Esophagus squamous epithelium (tissue), 5 donors: ENCODE measurements at regions not wholly inside any gene's neighbourhood (a gene's known extent, or its start where the extent isn't known, plus 50 kb on each side); places are given as distances from the start of the nearest gene placed in this dataset.

ENCODE experiments used
- DNase-seq: peaks from one replicate; lab custom pipeline; 2025; lab: John Stamatoyannopoulos, UW
- H3K27ac ChIP-seq, 4 donors: fragments of 200-600 bp; sonication (generic); one replicate each; pipeline ENCODE4 v1.5.1; 2016 to 2019; ENCODE audit warnings: mild to moderate bottlenecking in 1 of 4
- H3K27me3 ChIP-seq, 4 donors: fragments of 200-600 bp; sonication (generic); 1 replicate in 3 of 4; 2 replicates in 1 of 4; pipeline versions ENCODE4 v1.5.1 to v1.6.0; 2017 to 2021; ENCODE audit warnings: antibody characterized with exemption in 1 of 4
- H3K36me3 ChIP-seq, 3 donors: fragments of 200-600 bp; sonication (generic); one replicate each; pipeline ENCODE4 v1.5.1; 2016 to 2019
- H3K4me1 ChIP-seq, 3 donors: fragments of 200-600 bp; sonication (generic); one replicate each; pipeline ENCODE4 v1.5.1; 2017 to 2019
- H3K4me3 ChIP-seq, 4 donors: fragments of 200-600 bp; sonication (generic); 1 replicate in 3 of 4; 2 replicates in 1 of 4; pipeline ENCODE4 v1.5.1; 2016 to 2019; ENCODE audit warnings: mild to moderate bottlenecking in 2 of 4, moderate library complexity in 1 of 4
- H3K9me3 ChIP-seq, 3 donors: fragments of 200-600 bp; sonication (generic); one replicate each; pipeline ENCODE4 v1.5.1; 2016 to 2019
- CTCF ChIP-seq, 6 experiments: fragments of 450-650 bp in 4 of 6; fragments of 200-600 bp in 2 of 6; sonication (generic) in 2 of 6; IDR thresholded peaks; one replicate each; pipeline ENCODE4 v1.5.1; 2016 to 2019; ENCODE audit warnings: antibody characterized with exemption in 6 of 6, mild to moderate bottlenecking in 4 of 6, moderate library complexity in 4 of 6
- POLR2A ChIP-seq, 4 donors: fragments of 450-650 bp; IDR thresholded peaks; one replicate each; pipeline ENCODE4 v1.6.1; 2017; ENCODE audit warnings: antibody characterized with exemption in 4 of 4, mild to moderate bottlenecking in 4 of 4, moderate library complexity in 3 of 4
- WGBS, 2 donors: methylation state at CpG; one replicate each; pipeline ENCODE4 v1.1.5; 2018; 5-methylcytosine and 5-hydroxymethylcytosine counted together
- intact Hi-C: fragments of 100-400 bp; cut with DNase I; formaldehyde crosslinking; loops from one replicate; pipeline ENCODE4 v1.15.0; 2022
- donor health status: DM: yes; HTN: yes; CAD: no.

DNA sequence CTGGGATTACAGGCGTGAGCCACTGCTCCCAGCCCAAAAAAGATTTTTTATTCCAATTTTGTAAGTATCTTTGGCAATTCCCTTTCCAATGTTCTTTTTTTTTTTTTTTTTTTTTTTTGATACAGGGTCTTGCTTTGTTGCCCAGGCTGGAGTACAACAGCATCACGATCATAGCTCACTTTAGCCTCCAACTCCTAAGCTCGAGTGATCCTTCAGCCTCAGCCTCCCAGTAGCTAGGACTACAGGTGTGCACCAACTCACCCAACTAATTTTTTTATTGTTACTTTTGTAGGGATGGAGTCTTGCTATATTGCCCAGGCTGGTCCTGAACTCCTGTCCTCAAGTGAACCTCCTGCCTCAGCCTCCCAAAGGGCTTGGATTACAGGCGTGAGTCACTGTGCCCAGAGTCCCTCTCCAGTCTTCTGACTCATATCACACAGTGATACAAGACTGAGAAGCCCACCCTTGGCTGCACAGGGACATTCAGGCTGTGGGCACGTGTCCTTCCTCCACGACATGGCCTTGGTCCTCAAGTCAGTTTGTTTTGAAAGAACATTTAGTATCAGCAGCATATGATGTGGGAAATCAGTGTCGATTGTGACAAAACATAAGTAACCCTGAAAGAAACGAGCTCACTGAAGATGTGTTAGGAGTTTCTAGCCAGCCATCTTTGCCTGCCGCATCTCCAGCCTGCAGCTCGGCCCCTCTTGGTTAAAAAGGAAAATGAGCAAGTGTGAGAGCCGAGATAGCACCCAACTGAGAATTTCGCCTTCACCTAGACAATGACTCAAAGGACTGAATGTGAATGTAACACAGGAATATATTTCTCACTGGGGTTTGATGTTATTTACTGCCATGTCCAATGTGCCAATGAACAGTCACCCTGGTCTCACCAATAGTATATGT is 175.5 kb downstream of the MN1 start:
- Histone ChIP-seq H3K4me3 (no peak overlapping the region), H3K9me3 (no peaks in the 10 kb centered on the region), H3K36me3 (no peaks in the 10 kb centered on the region), H3K4me1 (peaks cover 0 to 14% (median 0%) of the 10 kb centered on the region in 3 donors), H3K27ac (no peak overlapping the region), H3K27me3 (no peaks in the 10 kb centered on the region)
- intact Hi-C loops, result no loop called here
- no peak for TF ChIP-seq POLR2A (IDR thresholded peaks at IDR 0.05)
- DNase-seq, result no peak
- WGBS, 2 donors, result 87 to 92% methylated on average over 9 to 12 of the region's 12 CpGs

GRCh38 chr22:27626675-27627443 is 174.7 kb downstream of the MN1 start:
- no peak for DNase-seq
- 71 to 80% methylated on average over 5 to 7 of the region's 7 CpGs for WGBS, 2 donors
- peaks cover 0 to 14% (median 0%) of the 10 kb centered on the region in 3 donors for H3K4me1 ChIP-seq
- TF ChIP-seq POLR2A (IDR thresholded peaks at IDR 0.05) (no peak), CTCF (IDR thresholded peaks at IDR 0.05) (no peak)
- H3K27me3 ChIP-seq, result no peaks in the 10 kb centered on the region
- no peaks in the 10 kb centered on the region for H3K36me3 ChIP-seq
- no peak overlapping the region for H3K4me3 ChIP-seq
- intact Hi-C loops, result no loop called here
- no peaks in the 10 kb centered on the region for H3K9me3 ChIP-seq
- no peak overlapping the region for H3K27ac ChIP-seq

DNA sequence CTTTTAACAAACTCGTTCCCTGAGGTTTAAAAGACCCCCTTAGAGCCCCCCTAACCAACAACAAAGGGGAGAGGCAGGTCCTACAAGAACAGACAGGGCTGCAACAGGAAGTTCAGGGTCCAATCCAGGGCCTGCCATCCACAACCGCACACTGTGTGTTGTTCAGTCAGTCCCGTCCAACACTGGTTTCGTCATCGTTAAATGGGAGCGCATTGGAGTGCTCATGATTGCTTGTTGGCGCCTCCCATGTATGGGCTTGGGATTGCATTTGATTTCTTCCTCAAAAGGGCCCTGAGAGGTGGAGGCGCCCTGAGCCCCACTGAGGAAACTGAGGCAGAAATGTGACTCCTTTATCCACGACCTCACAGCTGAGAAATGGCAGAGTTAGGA is 174.1 kb downstream of the MN1 start:
- H3K27ac ChIP-seq, result no peak overlapping the region
- no peak for DNase-seq
- H3K9me3 ChIP-seq, result no peaks in the 10 kb centered on the region
- H3K36me3 ChIP-seq, result no peaks in the 10 kb centered on the region
- intact Hi-C loops, result no loop called here
- WGBS, 2 donors, result 73 to 84% methylated on average over 2 to 5 of the region's 9 CpGs
- peaks cover 0 to 14% (median 0%) of the 10 kb centered on the region in 3 donors for H3K4me1 ChIP-seq
- H3K27me3 ChIP-seq, result no peaks in the 10 kb centered on the region
- no peak overlapping the region for H3K4me3 ChIP-seq
- no peak for TF ChIP-seq CTCF (IDR thresholded peaks at IDR 0.05)
- no peak for TF ChIP-seq POLR2A (IDR thresholded peaks at IDR 0.05)

DNA sequence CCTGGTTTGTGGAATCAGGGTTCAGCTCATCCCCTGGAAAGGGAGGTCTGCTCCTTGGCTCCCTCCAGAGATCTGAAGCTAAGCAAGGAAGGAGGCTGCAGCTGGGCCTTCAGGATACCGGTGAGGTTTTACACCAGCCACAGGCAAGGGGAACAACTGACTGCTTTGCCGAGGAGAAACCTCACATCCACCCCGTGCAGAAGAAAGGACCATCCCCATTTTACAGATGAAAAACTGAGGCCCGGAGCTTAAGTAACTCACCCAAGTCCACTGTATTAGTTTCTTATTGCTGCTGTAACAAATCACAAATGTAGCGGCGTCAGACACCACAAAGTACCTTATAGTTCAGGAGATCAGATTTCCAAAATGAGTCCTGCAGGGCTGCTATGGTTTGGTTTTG is 173.7 kb downstream of the MN1 start:
- WGBS, 2 donors, result 77 to 78% methylated on average over 5 to 6 of the region's 6 CpGs
- TF ChIP-seq CTCF (IDR thresholded peaks at IDR 0.05) (no peak), POLR2A (IDR thresholded peaks at IDR 0.05) (no peak)
- H3K36me3 ChIP-seq, result no peaks in the 10 kb centered on the region

GRCh38 chr22:27628341-27628740 is 173.2 kb downstream of the MN1 start:
- H3K36me3 ChIP-seq, result no peaks in the 10 kb centered on the region
- H3K27me3 ChIP-seq, result no peaks in the 10 kb centered on the region
- WGBS, 2 donors, result 85 to 87% methylated on average over 8 of the region's 8 CpGs
- peaks cover 0 to 14% (median 0%) of the 10 kb centered on the region in 3 donors for H3K4me1 ChIP-seq
- TF ChIP-seq POLR2A (IDR thresholded peaks at IDR 0.05), result no peak
- TF ChIP-seq CTCF (IDR thresholded peaks at IDR 0.05), result no peak
- no peak for DNase-seq
- no peak overlapping the region for H3K27ac ChIP-seq
- H3K9me3 ChIP-seq, result no peaks in the 10 kb centered on the region
- H3K4me3 ChIP-seq, result no peak overlapping the region
- intact Hi-C loops, result no loop called here

More for the DNA sequence above, 173.7 kb downstream of the MN1 start:
- intact Hi-C loops, result no loop called here
- H3K9me3 ChIP-seq, result no peaks in the 10 kb centered on the region
- no peak for DNase-seq
- no peak overlapping the region for H3K27ac ChIP-seq
- H3K4me3 ChIP-seq, result no peak overlapping the region
- peaks cover 0 to 14% (median 0%) of the 10 kb centered on the region in 3 donors for H3K4me1 ChIP-seq
- no peaks in the 10 kb centered on the region for H3K27me3 ChIP-seq
